ENCODE measurements at regions not wholly inside any gene's neighbourhood (a gene's known extent, or its start where the extent isn't known, plus 50 kb on each side); places are given as distances from the start of the nearest gene placed in this dataset.

DNA sequence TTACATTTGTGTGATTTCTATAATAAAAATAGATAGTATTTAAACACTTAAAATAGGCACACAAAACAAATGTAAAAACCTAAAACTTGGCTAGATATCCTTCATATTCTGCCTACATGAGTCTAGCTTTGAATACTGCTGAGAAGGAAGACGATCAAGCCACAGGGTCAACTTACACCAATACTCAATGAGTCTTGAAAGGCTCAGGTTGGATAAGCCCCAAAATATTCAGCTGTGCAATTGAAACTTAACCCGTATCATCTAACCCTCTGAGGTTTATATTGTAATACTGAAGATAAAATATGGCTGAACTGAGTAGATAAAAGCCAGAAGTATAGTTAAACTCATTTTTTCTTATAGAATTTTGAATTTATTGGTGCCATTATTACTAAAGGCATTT is 313.0 kb upstream of the NRXN1 start:
- Histone ChIP-seq H3K4me3 (no peak overlapping the region), H3K79me2 (ENCODE audit: low read depth) (no peaks in the 10 kb centered on the region), H3K4me1 (replicated peaks; ENCODE audit: insufficient read depth) (no peaks in the 10 kb centered on the region), H4K20me1 (ENCODE audit: insufficient read depth) (no peaks in the 10 kb centered on the region), H3K9me3 (ENCODE audit: insufficient read depth, low read depth) (no peaks in the 10 kb centered on the region), H3K4me2 (no peak overlapping the region), H3K27me3 (ENCODE audit: insufficient read depth, low read depth) (no peaks in the 10 kb centered on the region), H3K9me2 (ENCODE audit: insufficient read depth) (no peaks in the 10 kb centered on the region), H3F3A (ENCODE audit: insufficient read depth, low read depth) (no peaks in the 10 kb centered on the region), H3K36me3 (ENCODE audit: low read depth) (no peaks in the 10 kb centered on the region), H2AFZ (no peak overlapping the region), H3K27ac (no peak overlapping the region)
- intact Hi-C loops (cut with micrococcal nuclease; ENCODE audit: unreplicated experiment) = no loop called here
- TF ChIP-seq, protein P1, sequence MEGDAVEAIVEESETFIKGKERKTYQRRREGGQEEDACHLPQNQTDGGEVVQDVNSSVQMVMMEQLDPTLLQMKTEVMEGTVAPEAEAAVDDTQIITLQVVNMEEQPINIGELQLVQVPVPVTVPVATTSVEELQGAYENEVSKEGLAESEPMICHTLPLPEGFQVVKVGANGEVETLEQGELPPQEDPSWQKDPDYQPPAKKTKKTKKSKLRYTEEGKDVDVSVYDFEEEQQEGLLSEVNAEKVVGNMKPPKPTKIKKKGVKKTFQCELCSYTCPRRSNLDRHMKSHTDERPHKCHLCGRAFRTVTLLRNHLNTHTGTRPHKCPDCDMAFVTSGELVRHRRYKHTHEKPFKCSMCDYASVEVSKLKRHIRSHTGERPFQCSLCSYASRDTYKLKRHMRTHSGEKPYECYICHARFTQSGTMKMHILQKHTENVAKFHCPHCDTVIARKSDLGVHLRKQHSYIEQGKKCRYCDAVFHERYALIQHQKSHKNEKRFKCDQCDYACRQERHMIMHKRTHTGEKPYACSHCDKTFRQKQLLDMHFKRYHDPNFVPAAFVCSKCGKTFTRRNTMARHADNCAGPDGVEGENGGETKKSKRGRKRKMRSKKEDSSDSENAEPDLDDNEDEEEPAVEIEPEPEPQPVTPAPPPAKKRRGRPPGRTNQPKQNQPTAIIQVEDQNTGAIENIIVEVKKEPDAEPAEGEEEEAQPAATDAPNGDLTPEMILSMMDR (conservative IDR thresholded peaks at IDR 0.05) = no peak
- TF ChIP-seq EZH2 (IDR thresholded peaks at IDR 0.05; ENCODE audit: low read depth) = no peak
- DNase-seq = no peak
- ChIA-PET POLR2A (ENCODE audit: unreplicated experiment) (no interaction called here), CTCF (no interaction called here)
- no TSS peak for BruUV-seq (replicated peaks)

DNA sequence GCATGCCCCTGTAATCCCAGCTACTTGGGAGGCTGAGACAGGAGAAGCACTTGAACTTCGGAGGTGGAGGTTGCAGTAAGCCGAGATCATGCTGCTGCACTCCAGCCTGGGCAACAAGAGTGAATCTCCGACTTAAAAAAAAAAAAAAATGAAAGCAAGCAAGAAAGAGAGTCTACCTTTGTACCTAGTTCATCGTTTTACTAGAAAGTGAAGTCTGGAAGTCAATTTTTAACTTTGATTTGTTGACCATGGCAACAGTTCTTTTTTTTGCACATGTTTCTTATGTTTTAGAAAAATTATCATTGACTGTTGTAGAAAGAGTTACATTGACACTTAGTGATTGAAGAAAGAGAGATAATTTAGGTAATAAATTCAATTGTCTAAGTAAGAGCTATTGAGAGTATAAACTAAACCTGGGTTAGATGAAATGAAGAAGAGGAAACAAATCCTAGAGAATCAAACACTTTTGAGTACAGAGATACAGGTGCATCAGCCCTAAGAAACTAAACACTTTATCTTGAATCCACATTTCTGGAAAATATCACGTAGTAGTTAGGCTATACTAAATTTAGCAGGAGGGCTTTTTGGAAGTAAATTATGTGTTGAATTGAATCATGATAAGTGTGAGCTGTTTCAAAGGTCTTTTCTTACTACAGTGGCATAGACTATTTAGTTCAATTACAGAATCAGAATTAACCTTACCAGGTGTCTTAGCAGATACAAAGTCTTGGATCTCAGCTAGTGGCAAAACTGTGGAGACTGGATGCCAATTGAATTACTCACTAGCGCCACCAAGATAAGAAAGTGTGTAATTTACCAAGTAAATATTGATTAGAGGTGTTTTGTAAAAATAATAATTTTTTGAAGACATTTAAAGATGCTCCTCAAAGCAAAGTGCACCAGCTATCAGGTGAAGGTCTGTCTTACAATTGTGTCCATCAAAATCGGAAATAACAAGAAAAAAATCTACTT is 303.4 kb upstream of the NRXN1 start:
- Histone ChIP-seq H2AFZ (no peak overlapping the region), H3K27me3 (ENCODE audit: insufficient read depth, low read depth) (no peaks in the 10 kb centered on the region), H3K36me3 (ENCODE audit: low read depth) (no peaks in the 10 kb centered on the region), H3K4me1 (replicated peaks; ENCODE audit: insufficient read depth) (no peaks in the 10 kb centered on the region), H4K20me1 (ENCODE audit: insufficient read depth) (no peaks in the 10 kb centered on the region), H3K79me2 (ENCODE audit: low read depth) (no peaks in the 10 kb centered on the region), H3F3A (ENCODE audit: insufficient read depth, low read depth) (no peaks in the 10 kb centered on the region), H3K4me2 (no peak overlapping the region), H3K9me2 (ENCODE audit: insufficient read depth) (0 out of 2 replicates have a peak, but pooled peaks cover 4% of the 10 kb centered on the region), H3K4me3 (no peak overlapping the region), H3K27ac (no peak overlapping the region), H3K9me3 (ENCODE audit: insufficient read depth, low read depth) (no peaks in the 10 kb centered on the region)
- DNase-seq = no peak
- BruUV-seq (replicated peaks) = no TSS peak
- intact Hi-C loops (cut with micrococcal nuclease; ENCODE audit: unreplicated experiment) = no loop called here
- ChIA-PET POLR2A (ENCODE audit: unreplicated experiment) (no interaction called here), CTCF (no interaction called here)
- TF ChIP-seq EZH2 (IDR thresholded peaks at IDR 0.05; ENCODE audit: low read depth) = no peak
- TF ChIP-seq, protein P1 (conservative IDR thresholded peaks at IDR 0.05) = no peak; the same call in 1 of the 2 replicates

DNA sequence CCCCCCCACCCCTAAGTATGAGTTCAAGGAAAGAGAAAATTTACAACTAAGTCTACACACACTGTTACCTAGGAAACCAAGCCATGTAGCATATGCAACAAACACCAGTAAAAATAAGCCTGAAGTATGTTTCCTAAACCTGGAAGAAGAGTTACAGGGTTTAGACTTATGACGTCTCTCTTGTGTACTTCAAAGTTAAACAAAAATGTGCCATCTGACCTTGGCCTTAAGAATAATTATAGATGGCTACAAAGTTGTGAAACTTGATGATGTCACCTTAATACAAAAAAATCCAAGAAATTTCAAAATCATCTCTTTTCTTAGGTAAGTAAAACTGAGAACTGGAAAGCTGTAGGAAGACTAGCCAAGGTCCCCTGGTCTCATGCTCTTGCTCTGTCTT is 297.6 kb upstream of the NRXN1 start:
- intact Hi-C loops (cut with micrococcal nuclease; ENCODE audit: unreplicated experiment) = no loop called here

More for the DNA sequence above, 297.6 kb upstream of the NRXN1 start:
- no peak for DNase-seq
- Histone ChIP-seq H3K4me3 (no peak overlapping the region), H3K4me2 (no peak overlapping the region), H3K27ac (no peak overlapping the region), H3K9me2 (ENCODE audit: insufficient read depth) (peaks cover 4% of the 10 kb centered on the region; the same call in 1 of the 2 replicates), H3K27me3 (ENCODE audit: insufficient read depth, low read depth) (no peaks in the 10 kb centered on the region), H4K20me1 (ENCODE audit: insufficient read depth) (no peaks in the 10 kb centered on the region), H3F3A (ENCODE audit: insufficient read depth, low read depth) (no peaks in the 10 kb centered on the region), H3K36me3 (ENCODE audit: low read depth) (no peaks in the 10 kb centered on the region), H3K4me1 (replicated peaks; ENCODE audit: insufficient read depth) (no peaks in the 10 kb centered on the region), H3K9me3 (ENCODE audit: insufficient read depth, low read depth) (no peaks in the 10 kb centered on the region), H2AFZ (no peak overlapping the region), H3K79me2 (ENCODE audit: low read depth) (no peaks in the 10 kb centered on the region)
- BruUV-seq (replicated peaks) = no TSS peak
- ChIA-PET CTCF (no interaction called here), POLR2A (ENCODE audit: unreplicated experiment) (no interaction called here)
- no peak for TF ChIP-seq EZH2 (IDR thresholded peaks at IDR 0.05; ENCODE audit: low read depth)
- TF ChIP-seq, protein P1 (conservative IDR thresholded peaks at IDR 0.05) = no peak

Data from PC-9 (cell line).